Caco-2 (cell line): ENCODE measurements at regions not wholly inside any gene's neighbourhood (a gene's known extent, or its start where the extent isn't known, plus 50 kb on each side); places are given as distances from the start of the nearest gene placed in this dataset.

Experiments used
- BruUV-seq: library from RNA; stranded (reverse); fragments of 400-500 nt; replicated peaks from 2 replicates; lab custom pipeline; 2021; lab: Mats Ljungman, UMichigan
- CTCF ChIA-PET: fragments of 300-600 bp; sonication (Branson Sonifier 250); formaldehyde crosslinking; loops from one replicate; lab custom pipeline; 2022; ENCODE audit warnings: antibody characterized with exemption; lab: Charles Lee
- POLR2A ChIA-PET: fragments of 300-600 bp; sonication (Branson Sonifier 250); formaldehyde crosslinking; loops from one replicate; lab custom pipeline; 2022; ENCODE audit warnings: antibody characterized with exemption; lab: Charles Lee
- DNase-seq, 2 experiments: peaks; one replicate each; pipeline versions ENCODE4 v3.0.0 to v3.0.0-alpha.2; 2020 to 2022
- H3K27me3 ChIP-seq: replicated peaks from 2 replicates; pipeline ENCODE4 v1.6.0; 2011; ENCODE audit warnings: low read length; ENCODE audit not compliant: control insufficient read depth, insufficient read depth
- H3K36me3 ChIP-seq: 2 replicates; pipeline ENCODE4 v1.5.1; 2011; ENCODE audit warnings: low read length; ENCODE audit not compliant: control insufficient read depth, insufficient read depth
- H3K4me1 ChIP-seq: fragments of 250-450 bp; sonication (Bioruptor Pico); 2 replicates; pipeline ENCODE4 v1.5.1; 2020; ENCODE audit warnings: mild to moderate bottlenecking
- H3K4me3 ChIP-seq: 2 replicates; pipeline ENCODE4 v1.5.1; 2011; ENCODE audit warnings: low read depth, mild to moderate bottlenecking, control low read depth, low read length
- H3K9me3 ChIP-seq: fragments of 250-450 bp; sonication (Bioruptor Pico); 2 replicates; pipeline ENCODE4 v1.5.1; 2020; ENCODE audit warnings: mild to moderate bottlenecking, moderate library complexity
- H3K27ac Mint-ChIP-seq: one replicate; pipeline ENCODE4 v1.8.0; 2022; ENCODE audit warnings: mixed read lengths; ENCODE audit not compliant: unreplicated experiment
- H3K27me3 Mint-ChIP-seq: one replicate; pipeline ENCODE4 v1.8.0; 2022; ENCODE audit warnings: mixed read lengths; ENCODE audit not compliant: insufficient read depth, unreplicated experiment
- H3K36me3 Mint-ChIP-seq: one replicate; pipeline ENCODE4 v1.8.0; 2022; ENCODE audit warnings: mild to moderate bottlenecking, mixed read lengths; ENCODE audit not compliant: insufficient read depth, unreplicated experiment
- H3K4me1 Mint-ChIP-seq: one replicate; pipeline ENCODE4 v1.8.0; 2022; ENCODE audit warnings: low read depth, mixed read lengths; ENCODE audit not compliant: unreplicated experiment
- H3K4me3 Mint-ChIP-seq: one replicate; pipeline ENCODE4 v1.8.0; 2022; ENCODE audit warnings: mild to moderate bottlenecking, moderate library complexity, mixed read lengths; ENCODE audit not compliant: unreplicated experiment
- H3K9me3 Mint-ChIP-seq: one replicate; pipeline ENCODE4 v1.8.0; 2022; ENCODE audit warnings: mixed read lengths; ENCODE audit not compliant: unreplicated experiment
- CTCF ChIP-seq, 2 experiments: fragments of 200-600 bp in 1 of 2; IDR thresholded peaks; 1 replicate in 1 of 2; 2 replicates in 1 of 2; pipeline versions ENCODE4 v1.5.1 to v1.8.0; 2011 to 2022; ENCODE audit warnings: antibody characterized with exemption in 1 of 2, control low read depth in 1 of 2, inconsistent platforms in 1 of 2, low read depth in 1 of 2, low read length in 1 of 2, mild to moderate bottlenecking in 1 of 2, moderate library complexity in 1 of 2; ENCODE audit not compliant: insufficient read depth in 1 of 2, severe bottlenecking in 1 of 2, unreplicated experiment in 1 of 2
- intact Hi-C: fragments of 100-400 bp; cut with micrococcal nuclease; formaldehyde crosslinking; loops from one replicate; pipeline ENCODE4 v1.10.0; 2022; ENCODE audit not compliant: unreplicated experiment

- intact Hi-C loops: loop anchor here (10.0 kb wide), 1 partner anchor 538 kb away; the partner anchor contains the start of gene ZMIZ1
- Mint-ChIP-seq H3K4me3 (no peak overlapping the region), H3K27ac (no peak overlapping the region), H3K4me1 (peaks cover 25% of the 10 kb centered on the region), H3K9me3 (peaks cover 10% of the 10 kb centered on the region), H3K27me3 (no peaks in the 10 kb centered on the region), H3K36me3 (no peaks in the 10 kb centered on the region)
- Histone ChIP-seq H3K4me3 (no peak overlapping the region), H3K9me3 (no peaks in the 10 kb centered on the region), H3K27me3 (no peaks in the 10 kb centered on the region), H3K36me3 (no peaks in the 10 kb centered on the region), H3K4me1 (peaks cover 2% of the 10 kb centered on the region; the same call in 1 of the 2 replicates)
- no peak for DNase-seq
- BruUV-seq: no TSS peak
- ChIA-PET POLR2A (no interaction called here), CTCF (no interaction called here)
- no peak for TF ChIP-seq CTCF (IDR thresholded peaks at IDR 0.05; ENCODE audit: insufficient read depth in 1 of 2, low read depth in 1 of 2, low read length in 1 of 2, severe bottlenecking in 1 of 2, unreplicated experiment in 1 of 2)
Measured at GRCh38 chr10:78526347-78526746, 492.7 kb downstream of the RPS24 start.

GRCh38 chr10:78527296-78527695 lies 493.6 kb downstream of the RPS24 start:
- Histone ChIP-seq H3K4me1 (no peaks in the 10 kb centered on the region), H3K9me3 (no peaks in the 10 kb centered on the region), H3K27me3 (no peaks in the 10 kb centered on the region), H3K36me3 (no peaks in the 10 kb centered on the region), H3K4me3 (no peak overlapping the region)
- no TSS peak for BruUV-seq
- Mint-ChIP-seq H3K4me1 (peaks cover 23% of the 10 kb centered on the region), H3K9me3 (peaks cover 10% of the 10 kb centered on the region), H3K27me3 (no peaks in the 10 kb centered on the region), H3K27ac (no peak overlapping the region), H3K36me3 (no peaks in the 10 kb centered on the region), H3K4me3 (no peak overlapping the region)
- POLR2A ChIA-PET: no interaction called here
- no peak for TF ChIP-seq CTCF (IDR thresholded peaks at IDR 0.05; ENCODE audit: insufficient read depth in 1 of 2, low read depth in 1 of 2, low read length in 1 of 2, severe bottlenecking in 1 of 2, unreplicated experiment in 1 of 2)
- DNase-seq: no peak
- CTCF ChIA-PET: no interaction called here
- intact Hi-C loops: loop anchor here (10.0 kb wide), 1 partner anchor 538 kb away; the partner anchor contains the start of gene ZMIZ1

- ChIA-PET CTCF (no interaction called here), POLR2A (no interaction called here)
- peaks cover 11% of the 10 kb centered on the region for H3K4me1 Mint-ChIP-seq
- H3K36me3 Mint-ChIP-seq: no peaks in the 10 kb centered on the region
- no peaks in the 10 kb centered on the region for H3K36me3 ChIP-seq
- H3K9me3 Mint-ChIP-seq: no peaks in the 10 kb centered on the region
- no peak for TF ChIP-seq CTCF (IDR thresholded peaks at IDR 0.05; ENCODE audit: insufficient read depth in 1 of 2, low read depth in 1 of 2, low read length in 1 of 2, severe bottlenecking in 1 of 2, unreplicated experiment in 1 of 2)
- H3K9me3 ChIP-seq: no peaks in the 10 kb centered on the region
- H3K4me1 ChIP-seq: no peaks in the 10 kb centered on the region
- no peak overlapping the region for H3K4me3 ChIP-seq
- no peak overlapping the region for H3K4me3 Mint-ChIP-seq
- intact Hi-C loops: loop anchor here (10.0 kb wide), 1 partner anchor 536 kb away; the partner anchor contains the start of gene ZMIZ1
- no peaks in the 10 kb centered on the region for H3K27me3 ChIP-seq
- no peak for DNase-seq
- no peaks in the 10 kb centered on the region for H3K27me3 Mint-ChIP-seq
- H3K27ac Mint-ChIP-seq: no peak overlapping the region
- no TSS peak for BruUV-seq
Measured at GRCh38 chr10:78528749-78529204, 495.1 kb downstream of the RPS24 start.
